Esophagus squamous epithelium (tissue), 5 donors: ENCODE measurements at regions not wholly inside any gene's neighbourhood (a gene's known extent, or its start where the extent isn't known, plus 50 kb on each side); places are given as distances from the start of the nearest gene placed in this dataset.

Experiments
- DNase-seq: peaks from one replicate; lab custom pipeline; 2025; lab: John Stamatoyannopoulos, UW
- H3K27ac ChIP-seq, 4 donors: fragments of 200-600 bp; sonication (generic); one replicate each; pipeline ENCODE4 v1.5.1; 2016 to 2019; ENCODE audit warnings: mild to moderate bottlenecking in 1 of 4
- H3K27me3 ChIP-seq, 4 donors: fragments of 200-600 bp; sonication (generic); 1 replicate in 3 of 4; 2 replicates in 1 of 4; pipeline versions ENCODE4 v1.5.1 to v1.6.0; 2017 to 2021; ENCODE audit warnings: antibody characterized with exemption in 1 of 4
- H3K36me3 ChIP-seq, 3 donors: fragments of 200-600 bp; sonication (generic); one replicate each; pipeline ENCODE4 v1.5.1; 2016 to 2019
- H3K4me1 ChIP-seq, 3 donors: fragments of 200-600 bp; sonication (generic); one replicate each; pipeline ENCODE4 v1.5.1; 2017 to 2019
- H3K4me3 ChIP-seq, 4 donors: fragments of 200-600 bp; sonication (generic); 1 replicate in 3 of 4; 2 replicates in 1 of 4; pipeline ENCODE4 v1.5.1; 2016 to 2019; ENCODE audit warnings: mild to moderate bottlenecking in 2 of 4, moderate library complexity in 1 of 4
- H3K9me3 ChIP-seq, 3 donors: fragments of 200-600 bp; sonication (generic); one replicate each; pipeline ENCODE4 v1.5.1; 2016 to 2019
- POLR2A ChIP-seq, 4 donors: fragments of 450-650 bp; IDR thresholded peaks; one replicate each; pipeline ENCODE4 v1.6.1; 2017; ENCODE audit warnings: antibody characterized with exemption in 4 of 4, mild to moderate bottlenecking in 4 of 4, moderate library complexity in 3 of 4
- WGBS, 2 donors: methylation state at CpG; one replicate each; pipeline ENCODE4 v1.1.5; 2018; 5-methylcytosine and 5-hydroxymethylcytosine counted together
- intact Hi-C: fragments of 100-400 bp; cut with DNase I; formaldehyde crosslinking; loops from one replicate; pipeline ENCODE4 v1.15.0; 2022
- TF ChIP-seq, protein P1 (sequence below), 6 experiments: fragments of 450-650 bp in 4 of 6; fragments of 200-600 bp in 2 of 6; sonication (generic) in 2 of 6; IDR thresholded peaks; one replicate each; pipeline ENCODE4 v1.5.1; 2016 to 2019; ENCODE audit warnings: antibody characterized with exemption in 6 of 6, mild to moderate bottlenecking in 4 of 6, moderate library complexity in 4 of 6
- donor health status: DM: yes; HTN: yes; CAD: no.

DNA sequence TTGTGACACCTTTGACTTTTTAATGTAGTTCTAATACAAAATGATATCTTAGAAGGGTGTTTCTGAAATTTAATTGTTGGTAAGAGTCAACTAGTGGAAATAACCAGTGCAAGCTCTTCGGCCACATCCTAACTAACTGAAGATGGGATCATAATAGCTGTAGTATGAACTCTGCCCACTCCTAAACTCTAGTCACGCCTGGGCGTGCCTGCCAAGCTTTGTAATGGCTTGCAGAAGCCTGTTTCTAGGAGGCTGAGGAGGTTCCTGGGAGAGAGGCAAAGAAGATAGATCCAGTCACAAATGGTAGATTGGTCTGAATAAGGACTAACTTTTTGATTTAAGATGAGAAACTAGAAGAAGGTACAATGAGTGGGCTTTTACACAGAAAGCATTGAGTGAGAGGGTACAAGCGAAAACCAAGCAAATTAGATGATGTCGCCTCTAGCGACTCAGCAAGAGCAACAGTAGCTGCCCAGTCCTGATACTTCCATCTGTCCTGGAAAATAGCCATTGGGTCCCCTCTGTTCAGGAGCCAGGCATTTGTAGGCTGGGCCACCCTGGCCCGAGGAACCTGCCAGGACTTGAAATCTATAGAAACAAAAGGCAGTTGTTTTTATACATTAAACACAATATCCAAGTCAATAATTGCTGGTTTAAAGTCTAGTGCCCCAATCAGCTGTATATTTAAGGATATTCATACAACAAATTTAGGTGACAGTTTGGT is 148.8 kb downstream of the SLC38A4 start:
- Histone ChIP-seq H3K4me1 (peaks cover 12 to 56% (median 17%) of the 10 kb centered on the region in 3 donors), H3K4me3 (no peak overlapping the region), H3K9me3 (no peaks in the 10 kb centered on the region), H3K36me3 (no peaks in the 10 kb centered on the region), H3K27ac (peak overlapping the region; percentile 61 to 89 (median 86)), H3K27me3 (no peaks in the 10 kb centered on the region)
- TF ChIP-seq POLR2A (IDR thresholded peaks at IDR 0.05) = no peak
- TF ChIP-seq, protein P1, sequence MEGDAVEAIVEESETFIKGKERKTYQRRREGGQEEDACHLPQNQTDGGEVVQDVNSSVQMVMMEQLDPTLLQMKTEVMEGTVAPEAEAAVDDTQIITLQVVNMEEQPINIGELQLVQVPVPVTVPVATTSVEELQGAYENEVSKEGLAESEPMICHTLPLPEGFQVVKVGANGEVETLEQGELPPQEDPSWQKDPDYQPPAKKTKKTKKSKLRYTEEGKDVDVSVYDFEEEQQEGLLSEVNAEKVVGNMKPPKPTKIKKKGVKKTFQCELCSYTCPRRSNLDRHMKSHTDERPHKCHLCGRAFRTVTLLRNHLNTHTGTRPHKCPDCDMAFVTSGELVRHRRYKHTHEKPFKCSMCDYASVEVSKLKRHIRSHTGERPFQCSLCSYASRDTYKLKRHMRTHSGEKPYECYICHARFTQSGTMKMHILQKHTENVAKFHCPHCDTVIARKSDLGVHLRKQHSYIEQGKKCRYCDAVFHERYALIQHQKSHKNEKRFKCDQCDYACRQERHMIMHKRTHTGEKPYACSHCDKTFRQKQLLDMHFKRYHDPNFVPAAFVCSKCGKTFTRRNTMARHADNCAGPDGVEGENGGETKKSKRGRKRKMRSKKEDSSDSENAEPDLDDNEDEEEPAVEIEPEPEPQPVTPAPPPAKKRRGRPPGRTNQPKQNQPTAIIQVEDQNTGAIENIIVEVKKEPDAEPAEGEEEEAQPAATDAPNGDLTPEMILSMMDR (IDR thresholded peaks at IDR 0.05) = no peak
- no peak for DNase-seq
- intact Hi-C loops = loop anchor here (5.0 kb wide), 1 partner anchor 255 kb away; no protein-coding TSS in a partner anchor
- 47 to 49% methylated on average over 7 of the region's 7 CpGs for WGBS, 2 donors

DNA sequence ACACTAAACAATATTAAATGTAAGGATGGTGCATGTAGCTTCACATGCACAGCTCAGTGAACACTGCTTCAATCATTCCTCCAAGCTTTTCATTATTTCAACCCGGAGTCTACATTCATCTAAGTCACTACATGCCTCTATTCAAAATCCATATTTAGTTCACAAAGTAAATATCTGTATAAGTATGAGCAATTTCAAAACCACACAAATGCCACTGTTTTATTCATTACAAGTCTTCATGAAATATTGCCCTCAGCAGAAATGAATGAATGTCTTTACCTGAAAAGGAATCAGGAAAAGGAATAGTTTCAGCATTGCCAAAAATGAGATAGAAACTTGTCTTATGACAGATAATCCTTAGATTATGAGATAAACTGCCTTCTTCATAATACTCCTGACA is 149.4 kb downstream of the SLC38A4 start:
- Histone ChIP-seq H3K27me3 (no peaks in the 10 kb centered on the region), H3K4me1 (peaks cover 12 to 56% (median 17%) of the 10 kb centered on the region in 3 donors), H3K4me3 (peak overlapping the region in 1 of 4 donors; percentile 12), H3K36me3 (no peaks in the 10 kb centered on the region), H3K27ac (peak overlapping the region; percentile 61 to 89 (median 86)), H3K9me3 (no peaks in the 10 kb centered on the region)
- TF ChIP-seq, protein P1 (IDR thresholded peaks at IDR 0.05) = no peak
- no peak for TF ChIP-seq POLR2A (IDR thresholded peaks at IDR 0.05)
- 23 to 39% methylated on average over 1 of the region's 1 CpG for WGBS, 2 donors
- no peak for DNase-seq
- intact Hi-C loops = loop anchor here (5.0 kb wide), 1 partner anchor 256 kb away; no protein-coding TSS in a partner anchor

DNA sequence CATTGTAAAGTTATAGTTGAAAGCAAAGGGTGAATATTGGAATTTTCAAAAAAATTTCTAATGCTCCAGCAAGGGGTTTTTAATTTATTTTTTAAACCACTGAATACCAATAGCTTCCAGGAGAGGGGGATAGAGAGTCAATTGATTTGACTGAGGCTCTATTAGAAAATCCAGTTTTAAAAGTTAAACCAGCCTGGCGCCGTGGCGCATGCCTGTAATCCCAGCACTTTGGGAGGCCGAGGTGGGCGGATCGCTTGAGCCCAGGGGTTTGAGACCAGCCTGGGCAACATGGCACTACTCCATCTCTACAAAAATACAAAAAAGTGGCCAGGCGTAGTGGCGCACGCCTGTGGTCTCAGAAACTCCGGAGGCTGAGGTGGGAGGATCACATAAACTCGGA is 150.1 kb downstream of the SLC38A4 start:
- H3K4me3 ChIP-seq = peak overlapping the region in 3 of 4 donors; percentile 12 to 49 (median 21)
- 26 to 35% methylated on average over 11 of the region's 11 CpGs for WGBS, 2 donors
- peaks cover 12 to 56% (median 17%) of the 10 kb centered on the region in 3 donors for H3K4me1 ChIP-seq
- H3K36me3 ChIP-seq = no peaks in the 10 kb centered on the region
- H3K27ac ChIP-seq = peak overlapping the region; percentile 70 to 89 (median 86)
- TF ChIP-seq POLR2A (IDR thresholded peaks at IDR 0.05) = no peak
- TF ChIP-seq, protein P1 (IDR thresholded peaks at IDR 0.05) = peak; percentile 46 to 86 (median 73)
- no peak for DNase-seq
- H3K27me3 ChIP-seq = no peaks in the 10 kb centered on the region
- intact Hi-C loops = loop anchor here (5.0 kb wide), 1 partner anchor 257 kb away; no protein-coding TSS in a partner anchor
- H3K9me3 ChIP-seq = no peaks in the 10 kb centered on the region

DNA sequence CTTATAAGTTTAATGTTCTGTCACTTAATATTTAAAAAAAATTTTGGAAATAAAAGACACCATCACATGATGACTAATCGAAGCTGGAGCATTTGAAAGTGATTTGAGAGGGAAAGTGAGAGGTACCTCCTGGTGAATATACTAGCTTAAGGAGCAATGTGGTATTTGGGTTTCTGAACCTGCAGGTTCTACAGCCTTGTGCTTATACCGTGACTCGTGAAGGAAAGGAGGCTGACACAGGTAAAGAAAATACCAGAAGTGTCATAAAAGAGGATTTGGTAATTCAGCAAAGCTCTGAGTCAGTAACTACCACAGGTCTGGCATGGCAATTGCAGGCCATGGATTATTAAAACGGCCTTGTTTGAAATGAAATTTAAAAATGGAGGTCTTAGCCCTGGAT is 151.0 kb downstream of the SLC38A4 start:
- H3K36me3 ChIP-seq = no peaks in the 10 kb centered on the region
- no peak for TF ChIP-seq POLR2A (IDR thresholded peaks at IDR 0.05)
- TF ChIP-seq, protein P1 (IDR thresholded peaks at IDR 0.05) = peak in 1 of 6 experiments; percentile 30
- no peaks in the 10 kb centered on the region for H3K9me3 ChIP-seq
- peaks cover 12 to 59% (median 17%) of the 10 kb centered on the region in 3 donors for H3K4me1 ChIP-seq
- intact Hi-C loops = loop anchor here (5.0 kb wide), 1 partner anchor 258 kb away; no protein-coding TSS in a partner anchor
- H3K27me3 ChIP-seq = no peaks in the 10 kb centered on the region
- H3K4me3 ChIP-seq = no peak overlapping the region
- DNase-seq = no peak
- H3K27ac ChIP-seq = peak overlapping the region; percentile 72 to 89 (median 86)
- 40 to 52% methylated on average over 4 of the region's 4 CpGs for WGBS, 2 donors

DNA sequence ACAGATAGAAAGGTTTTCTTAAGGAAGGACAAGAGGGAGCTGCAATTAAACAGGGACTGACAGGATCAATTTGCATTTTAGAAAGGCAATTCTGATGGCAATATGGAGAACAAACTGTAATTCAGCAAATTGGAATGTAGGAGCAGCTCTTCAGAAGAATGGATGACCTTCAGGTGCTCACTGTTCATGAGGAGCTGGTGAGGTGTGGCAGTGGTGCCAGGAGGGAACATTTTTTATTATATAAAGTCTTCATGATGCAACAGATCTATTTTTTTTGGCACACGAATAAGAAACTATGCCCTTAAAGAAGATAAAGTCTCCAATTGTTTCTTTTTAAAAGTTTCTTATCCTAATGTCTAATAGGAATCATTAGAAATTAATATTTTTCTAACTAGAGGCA is 151.7 kb downstream of the SLC38A4 start:
- H3K4me1 ChIP-seq = peaks cover 12 to 63% (median 17%) of the 10 kb centered on the region in 3 donors
- no peaks in the 10 kb centered on the region for H3K9me3 ChIP-seq
- no peak for DNase-seq
- no peak overlapping the region for H3K4me3 ChIP-seq
- 32 to 47% methylated on average over 1 of the region's 1 CpG for WGBS, 2 donors
- H3K36me3 ChIP-seq = no peaks in the 10 kb centered on the region
- peak overlapping the region in 3 of 4 donors; percentile 84 to 89 (median 87) for H3K27ac ChIP-seq
- H3K27me3 ChIP-seq = no peaks in the 10 kb centered on the region
- intact Hi-C loops = no loop called here
- TF ChIP-seq, protein P1 (IDR thresholded peaks at IDR 0.05) = no peak
- TF ChIP-seq POLR2A (IDR thresholded peaks at IDR 0.05) = no peak
